Stomach (tissue), 4 donors: ENCODE measurements at regions not wholly inside any gene's neighbourhood (a gene's known extent, or its start where the extent isn't known, plus 50 kb on each side); places are given as distances from the start of the nearest gene placed in this dataset.

Experiments
- CTCF ChIP-seq, 7 experiments: fragments of 450-650 bp in 4 of 7; fragments of 200-600 bp in 3 of 7; sonication (generic) in 3 of 7; IDR thresholded peaks; one replicate each; pipeline ENCODE4 v1.5.1; 2016 to 2019; ENCODE audit warnings: antibody characterized with exemption in 7 of 7, control low read depth in 2 of 7, mild to moderate bottlenecking in 1 of 7
- EP300 ChIP-seq: sonication (generic); formaldehyde crosslinking; IDR thresholded peaks from one replicate; pipeline ENCODE4 v1.6.1; 2017; ENCODE audit warnings: antibody characterized with exemption
- POLR2A ChIP-seq, 4 donors: fragments of 450-650 bp; IDR thresholded peaks; one replicate each; pipeline ENCODE4 v1.6.1; 2016; ENCODE audit warnings: antibody characterized with exemption in 4 of 4, control low read depth in 2 of 4, mild to moderate bottlenecking in 1 of 4, moderate library complexity in 1 of 4
- POLR2AphosphoS5 ChIP-seq, 3 donors: sonication (generic); formaldehyde crosslinking; IDR thresholded peaks; one replicate each; pipeline ENCODE4 v1.6.1; 2016; ENCODE audit warnings: antibody characterized with exemption in 3 of 3

- no peak for TF ChIP-seq CTCF (IDR thresholded peaks at IDR 0.05)
- TF ChIP-seq POLR2A (IDR thresholded peaks at IDR 0.05), result no peak
- TF ChIP-seq POLR2AphosphoS5 (IDR thresholded peaks at IDR 0.05), result no peak
- no peak for TF ChIP-seq EP300
These were observed 1109.8 kb downstream of the TMTC2 start for GRCh38 chr12:83796531-83796930.
